T-helper 17 cell (primary cell): ENCODE measurements at regions not wholly inside any gene's neighbourhood (a gene's known extent, or its start where the extent isn't known, plus 50 kb on each side); places are given as distances from the start of the nearest gene placed in this dataset.
"Not testable (repeated sequence)": the region's sequence is repeated elsewhere in the genome, so short reads cannot be mapped to it uniquely, and the experiment has no call there.

Experiments
- ATAC-seq: fragments of 150-1000 bp; cut with Tn5 transposase; 2 replicates; pipeline ENCODE4 v1.10.0; 2021; ENCODE audit warnings: mild to moderate bottlenecking, moderate library complexity
- DNase-seq, 3 donors: peaks; one replicate each; pipeline versions ENCODE4 v3.0.0 to v3.0.0-alpha.2; 2020 to 2021
- H3K9me3 ChIP-seq: one replicate; pipeline ENCODE4 v1.7.0; 2013; ENCODE audit warnings: low read length, mild to moderate bottlenecking; ENCODE audit not compliant: control insufficient read depth, poor library complexity, severe bottlenecking
- H3K27ac Mint-ChIP-seq: one replicate; pipeline ENCODE4 v1.8.0; 2022; ENCODE audit warnings: mild to moderate bottlenecking, moderate library complexity, mixed read lengths
- H3K27me3 Mint-ChIP-seq: one replicate; pipeline ENCODE4 v1.8.0; 2022; ENCODE audit warnings: mixed read lengths
- H3K36me3 Mint-ChIP-seq: one replicate; pipeline ENCODE4 v1.8.0; 2022; ENCODE audit warnings: low read depth, mixed read lengths
- H3K4me1 Mint-ChIP-seq: one replicate; pipeline ENCODE4 v1.8.0; 2022; ENCODE audit warnings: mild to moderate bottlenecking, mixed read lengths
- H3K4me3 Mint-ChIP-seq: one replicate; pipeline ENCODE4 v1.8.0; 2022; ENCODE audit warnings: mild to moderate bottlenecking, moderate library complexity, mixed read lengths

GRCh38 chr1:57550092-57550491, 126.2 kb upstream of the DAB1 start:
- H3K9me3 ChIP-seq = peaks cover 3% of the 10 kb centered on the region
- DNase-seq = no peak
- Mint-ChIP-seq H3K27me3 (peaks cover 7% of the 10 kb centered on the region), H3K4me1 (no peaks in the 10 kb centered on the region), H3K36me3 (no peaks in the 10 kb centered on the region), H3K27ac (no peak overlapping the region), H3K4me3 (no peak overlapping the region)
- no peak for ATAC-seq

GRCh38 chr1:57549300-57549699, 125.4 kb upstream of the DAB1 start:
- Mint-ChIP-seq H3K4me3 (no peak overlapping the region), H3K27ac (no peak overlapping the region), H3K36me3 (no peaks in the 10 kb centered on the region), H3K4me1 (no peaks in the 10 kb centered on the region), H3K27me3 (peaks cover 7% of the 10 kb centered on the region)
- H3K9me3 ChIP-seq = peaks cover 3% of the 10 kb centered on the region
- DNase-seq (no peak), ATAC-seq (no peak)

- Mint-ChIP-seq H3K27me3 (peaks cover 7% of the 10 kb centered on the region), H3K4me3 (no peak overlapping the region), H3K36me3 (no peaks in the 10 kb centered on the region), H3K27ac (no peak overlapping the region), H3K4me1 (no peaks in the 10 kb centered on the region)
- ATAC-seq = no peak
- DNase-seq = no peak
- H3K9me3 ChIP-seq = peaks cover 3% of the 10 kb centered on the region
These were observed 122.9 kb upstream of the DAB1 start for GRCh38 chr1:57546549-57547330.

- H3K9me3 ChIP-seq = no peaks in the 10 kb centered on the region
- Mint-ChIP-seq H3K36me3 (no peaks in the 10 kb centered on the region), H3K4me3 (no peak overlapping the region), H3K4me1 (no peaks in the 10 kb centered on the region), H3K27ac (no peak overlapping the region), H3K27me3 (peaks cover 8% of the 10 kb centered on the region)
- ATAC-seq (no peak), DNase-seq (no peak)
These were observed 120.5 kb upstream of the DAB1 start for GRCh38 chr1:57544345-57544744.

- Mint-ChIP-seq H3K27me3 (peaks cover 8% of the 10 kb centered on the region), H3K4me1 (no peaks in the 10 kb centered on the region), H3K27ac (no peak overlapping the region), H3K36me3 (no peaks in the 10 kb centered on the region), H3K4me3 (no peak overlapping the region)
- DNase-seq (no peak), ATAC-seq (no peak)
- H3K9me3 ChIP-seq = no peaks in the 10 kb centered on the region
These were observed 113.0 kb upstream of the DAB1 start for GRCh38 chr1:57536749-57537423.

- Mint-ChIP-seq H3K4me3 (no peak overlapping the region), H3K36me3 (no peaks in the 10 kb centered on the region), H3K27ac (no peak overlapping the region), H3K27me3 (no peaks in the 10 kb centered on the region), H3K4me1 (no peaks in the 10 kb centered on the region)
- DNase-seq (no peak), ATAC-seq (no peak)
- H3K9me3 ChIP-seq = no peaks in the 10 kb centered on the region
These were observed 108.4 kb upstream of the DAB1 start for GRCh38 chr1:57532299-57532698.

GRCh38 chr1:57530911-57531260, 107.0 kb upstream of the DAB1 start:
- H3K27ac Mint-ChIP-seq, H3K4me3 Mint-ChIP-seq, H3K27me3 Mint-ChIP-seq, H3K4me1 Mint-ChIP-seq, H3K9me3 ChIP-seq, H3K36me3 Mint-ChIP-seq, DNase-seq, ATAC-seq: not testable (repeated sequence)

GRCh38 chr1:57530206-57530910, 106.5 kb upstream of the DAB1 start:
- no peaks in the 10 kb centered on the region for H3K36me3 Mint-ChIP-seq
- DNase-seq = no peak
- ATAC-seq = no peak
- no peak overlapping the region for H3K27ac Mint-ChIP-seq
- no peak overlapping the region for H3K4me3 Mint-ChIP-seq
- H3K27me3 Mint-ChIP-seq = no peaks in the 10 kb centered on the region
- no peaks in the 10 kb centered on the region for H3K9me3 ChIP-seq
- H3K4me1 Mint-ChIP-seq = no peaks in the 10 kb centered on the region

GRCh38 chr1:57522575-57522974, 98.7 kb upstream of the DAB1 start:
- Mint-ChIP-seq H3K36me3 (no peaks in the 10 kb centered on the region), H3K4me1 (no peaks in the 10 kb centered on the region), H3K4me3 (no peak overlapping the region), H3K27ac (no peak overlapping the region), H3K27me3 (peaks cover 23% of the 10 kb centered on the region)
- DNase-seq (no peak), ATAC-seq (no peak)
- no peaks in the 10 kb centered on the region for H3K9me3 ChIP-seq

- H3K4me3 Mint-ChIP-seq = no peak overlapping the region
- ATAC-seq = no peak
These were observed 97.1 kb upstream of the DAB1 start for GRCh38 chr1:57520743-57521515.

GRCh38 chr1:57518496-57518895, 94.6 kb upstream of the DAB1 start:
- no peak overlapping the region for H3K4me3 Mint-ChIP-seq

More at GRCh38 chr1:57520743-57521515, 97.1 kb upstream of the DAB1 start:
- Mint-ChIP-seq H3K27me3 (peaks cover 23% of the 10 kb centered on the region), H3K4me1 (no peaks in the 10 kb centered on the region), H3K27ac (no peak overlapping the region), H3K36me3 (no peaks in the 10 kb centered on the region)
- H3K9me3 ChIP-seq = no peaks in the 10 kb centered on the region
- DNase-seq = no peak

GRCh38 chr1:57517587-57518374, 93.9 kb upstream of the DAB1 start:
- Mint-ChIP-seq H3K27me3 (peaks cover 36% of the 10 kb centered on the region), H3K4me1 (no peaks in the 10 kb centered on the region), H3K36me3 (no peaks in the 10 kb centered on the region), H3K27ac (no peak overlapping the region), H3K4me3 (no peak overlapping the region)
- no peak for ATAC-seq
- no peak for DNase-seq
- no peaks in the 10 kb centered on the region for H3K9me3 ChIP-seq

More at GRCh38 chr1:57518496-57518895, 94.6 kb upstream of the DAB1 start:
- H3K36me3 Mint-ChIP-seq = no peaks in the 10 kb centered on the region
- H3K27me3 Mint-ChIP-seq = peaks cover 36% of the 10 kb centered on the region
- DNase-seq (no peak), ATAC-seq (no peak)
- H3K9me3 ChIP-seq = no peaks in the 10 kb centered on the region
- H3K27ac Mint-ChIP-seq = no peak overlapping the region
- no peaks in the 10 kb centered on the region for H3K4me1 Mint-ChIP-seq
